ENCODE measurements at regions not wholly inside any gene's neighbourhood (a gene's known extent, or its start where the extent isn't known, plus 50 kb on each side); places are given as distances from the start of the nearest gene placed in this dataset.
"Not testable (repeated sequence)": the region's sequence is repeated elsewhere in the genome, so short reads cannot be mapped to it uniquely, and the experiment has no call there.

- DNase-seq = no peak
These were observed 104.8 kb upstream of the CLINT1 start for GRCh38 chr5:157963761-157964160.

GRCh38 chr5:157963244-157963643 is 104.3 kb upstream of the CLINT1 start:
- no peak for DNase-seq

GRCh38 chr5:157962686-157963085 is 103.7 kb upstream of the CLINT1 start:
- not testable (repeated sequence) for DNase-seq

GRCh38 chr5:157961896-157962590 is 103.1 kb upstream of the CLINT1 start:
- DNase-seq = peak; percentile 38

- no peak for DNase-seq
These were observed 102.2 kb upstream of the CLINT1 start for GRCh38 chr5:157961176-157961575.

GRCh38 chr5:157959370-157959769 is 100.4 kb upstream of the CLINT1 start:
- no peak for DNase-seq

GRCh38 chr5:157956271-157956885 is 97.4 kb upstream of the CLINT1 start:
- DNase-seq = no peak

GRCh38 chr5:157955541-157956172 is 96.7 kb upstream of the CLINT1 start:
- DNase-seq = no peak

GRCh38 chr5:157952374-157952685 is 93.4 kb upstream of the CLINT1 start:
- no peak for DNase-seq

GRCh38 chr5:157951673-157952373 is 92.9 kb upstream of the CLINT1 start:
- no peak for DNase-seq

GRCh38 chr5:157949520-157949919 is 90.6 kb upstream of the CLINT1 start:
- DNase-seq = no peak

GRCh38 chr5:157948738-157949410 is 89.9 kb upstream of the CLINT1 start:
- DNase-seq = peak; percentile 97

GRCh38 chr5:157947156-157947555 is 88.2 kb upstream of the CLINT1 start:
- DNase-seq = no peak

- DNase-seq = not testable (repeated sequence)
These were observed 86.9 kb upstream of the CLINT1 start for GRCh38 chr5:157945822-157946221.

GRCh38 chr5:157944938-157945337 is 86.0 kb upstream of the CLINT1 start:
- no peak for DNase-seq

GRCh38 chr5:157944077-157944633 is 85.2 kb upstream of the CLINT1 start:
- no peak for DNase-seq

- no peak for DNase-seq
These were observed 83.7 kb upstream of the CLINT1 start for GRCh38 chr5:157942595-157942994.

GRCh38 chr5:157941616-157942015 is 82.7 kb upstream of the CLINT1 start:
- DNase-seq = no peak

- DNase-seq = not testable (repeated sequence)
These were observed 79.2 kb upstream of the CLINT1 start for GRCh38 chr5:157938101-157938500.

GRCh38 chr5:157936776-157937501 is 78.0 kb upstream of the CLINT1 start:
- not testable (repeated sequence) for DNase-seq

GRCh38 chr5:157934600-157934999 is 75.7 kb upstream of the CLINT1 start:
- no peak for DNase-seq

GRCh38 chr5:157933005-157933404 is 74.1 kb upstream of the CLINT1 start:
- DNase-seq = no peak
